Choroid plexus epithelial cell (primary cell): ENCODE measurements at regions not wholly inside any gene's neighbourhood (a gene's known extent, or its start where the extent isn't known, plus 50 kb on each side); places are given as distances from the start of the nearest gene placed in this dataset.
"Not testable (repeated sequence)": the region's sequence is repeated elsewhere in the genome, so short reads cannot be mapped to it uniquely, and the experiment has no call there.

Experiments used
- DNase-seq: peaks from one replicate; pipeline ENCODE4 v3.0.0-alpha.2; 2010; ENCODE audit warnings: low read depth
- H3K4me3 ChIP-seq: 2 replicates; pipeline ENCODE4 v1.5.1; 2011; ENCODE audit warnings: low read depth, mild to moderate bottlenecking, control low read depth, low read length, moderate library complexity
- CTCF ChIP-seq: conservative IDR thresholded peaks from 2 replicates; pipeline ENCODE4 v1.5.1; 2011; ENCODE audit warnings: low read depth, mild to moderate bottlenecking, control low read depth, inconsistent platforms, low read length, moderate library complexity

- no peak overlapping the region for H3K4me3 ChIP-seq
- TF ChIP-seq CTCF = no peak
- no peak for DNase-seq
These were observed 180.4 kb downstream of the TM9SF2 start for GRCh38 chr13:99681695-99682094.

- TF ChIP-seq CTCF = no peak
- no peak for DNase-seq
These were observed 176.1 kb downstream of the TM9SF2 start for GRCh38 chr13:99677116-99677951.

GRCh38 chr13:99671746-99672145 is 170.5 kb downstream of the TM9SF2 start:
- H3K4me3 ChIP-seq = no peak overlapping the region
- no peak for DNase-seq
- no peak for TF ChIP-seq CTCF

More at GRCh38 chr13:99677116-99677951, 176.1 kb downstream of the TM9SF2 start:
- no peak overlapping the region for H3K4me3 ChIP-seq

- not testable (repeated sequence) for H3K4me3 ChIP-seq, DNase-seq
These were observed 167.8 kb downstream of the TM9SF2 start for GRCh38 chr13:99669096-99669495.

DNA sequence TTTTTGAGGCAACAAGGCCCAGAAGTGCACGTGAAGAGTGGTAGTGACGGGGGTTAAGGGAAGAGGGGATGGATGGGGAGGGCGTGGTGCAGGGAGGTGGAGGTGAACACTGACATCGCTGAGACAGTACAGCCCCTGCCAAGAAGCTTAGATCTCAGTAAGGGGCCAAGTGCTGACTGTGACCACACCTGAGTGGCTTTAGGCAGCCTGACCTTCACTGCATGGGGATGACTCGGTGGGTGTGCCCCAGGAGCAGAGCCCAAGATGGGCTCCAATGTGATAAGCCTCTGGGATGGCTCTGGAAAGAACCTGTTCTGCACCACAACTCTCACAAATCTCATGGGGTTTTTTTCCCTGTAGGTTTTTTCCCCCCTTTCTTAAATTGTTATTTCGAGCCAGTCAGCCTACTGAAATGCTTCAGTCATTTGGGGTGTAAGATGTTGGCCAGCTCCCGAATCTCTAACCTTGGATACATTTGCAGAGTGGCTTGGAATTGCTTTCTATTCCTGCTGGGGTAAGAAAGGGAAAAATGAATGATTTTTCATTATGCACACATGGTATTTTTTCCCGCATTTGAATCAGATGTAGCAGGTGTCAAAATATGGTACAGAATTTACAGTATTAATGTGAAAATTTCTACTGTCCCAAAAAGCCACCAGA is 165.0 kb downstream of the TM9SF2 start:
- no peak overlapping the region for H3K4me3 ChIP-seq
- no peak for DNase-seq
- no peak for TF ChIP-seq CTCF

- H3K4me3 ChIP-seq = no peak overlapping the region
- TF ChIP-seq CTCF = no peak
- DNase-seq = no peak
These were observed 164.4 kb downstream of the TM9SF2 start for GRCh38 chr13:99665711-99666110.

DNA sequence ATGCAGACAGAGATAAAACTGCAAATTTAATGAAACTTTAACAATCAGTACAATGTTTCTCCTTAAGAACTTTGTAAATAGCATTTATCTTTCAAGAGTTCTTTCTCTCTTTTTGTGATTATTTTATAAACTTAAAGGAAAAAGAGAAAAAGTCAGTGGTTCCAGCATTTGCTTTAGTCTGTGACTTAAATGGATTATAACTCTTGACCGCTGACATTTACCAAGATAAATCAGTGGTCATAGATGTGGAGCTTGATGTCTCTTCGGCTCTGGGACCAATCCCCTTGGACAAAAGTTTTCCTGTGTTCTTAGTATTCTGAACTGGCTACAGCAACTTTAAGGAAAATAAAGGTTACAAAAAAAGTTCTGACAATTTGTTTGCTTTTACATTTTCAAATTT is 162.6 kb downstream of the TM9SF2 start:
- H3K4me3 ChIP-seq = no peak overlapping the region
- DNase-seq = no peak
- no peak for TF ChIP-seq CTCF
